ENCODE measurements at regions not wholly inside any gene's neighbourhood (a gene's known extent, or its start where the extent isn't known, plus 50 kb on each side); places are given as distances from the start of the nearest gene placed in this dataset.
"Not testable (repeated sequence)": the region's sequence is repeated elsewhere in the genome, so short reads cannot be mapped to it uniquely, and the experiment has no call there.

DNA sequence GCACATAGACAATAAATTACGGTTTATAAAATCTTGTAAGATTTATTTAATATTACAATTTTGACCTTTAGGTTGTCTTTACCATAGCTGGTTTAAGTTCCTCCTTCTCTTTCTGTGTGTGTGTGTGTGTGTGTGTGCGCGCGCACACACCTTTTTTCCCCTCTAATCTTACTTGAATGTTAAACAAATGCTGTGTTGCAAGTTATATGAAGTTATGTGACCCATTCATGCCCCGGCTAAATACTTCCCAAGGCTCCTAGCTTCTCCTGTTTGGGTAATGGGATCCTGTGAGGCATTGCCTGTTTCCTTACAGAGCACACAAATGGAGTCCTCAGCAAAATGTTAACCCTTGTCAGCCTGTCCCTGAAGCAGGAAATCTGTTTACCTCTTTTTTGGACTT lies 125.6 kb upstream of the ZNF608 start:
- DNase-seq (ENCODE audit: low read depth in 2 of 2): no peak

- no peak for DNase-seq (ENCODE audit: low read depth in 2 of 2)
Measured at GRCh38 chr5:124872615-124873014, 126.2 kb upstream of the ZNF608 start.

DNA sequence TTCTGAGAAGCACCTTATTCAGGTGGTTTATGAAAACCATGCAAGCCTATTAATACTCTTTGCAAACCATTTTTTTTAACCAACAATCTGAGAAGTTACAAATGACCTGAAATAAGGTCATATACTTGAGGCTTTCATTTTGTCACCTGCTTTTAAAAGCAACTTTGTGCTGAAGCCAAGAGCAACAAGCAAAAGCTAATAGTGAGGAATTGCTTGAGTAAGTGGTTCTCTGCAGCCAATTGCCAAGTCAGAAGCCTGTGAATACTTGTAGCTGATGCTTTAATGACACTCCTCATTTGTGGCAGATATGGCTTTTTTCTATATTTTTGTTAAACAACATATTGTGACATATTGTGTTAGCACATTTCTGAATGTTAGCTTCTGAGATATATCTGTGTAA lies 126.7 kb upstream of the ZNF608 start:
- DNase-seq (ENCODE audit: low read depth in 2 of 2): no peak

DNA sequence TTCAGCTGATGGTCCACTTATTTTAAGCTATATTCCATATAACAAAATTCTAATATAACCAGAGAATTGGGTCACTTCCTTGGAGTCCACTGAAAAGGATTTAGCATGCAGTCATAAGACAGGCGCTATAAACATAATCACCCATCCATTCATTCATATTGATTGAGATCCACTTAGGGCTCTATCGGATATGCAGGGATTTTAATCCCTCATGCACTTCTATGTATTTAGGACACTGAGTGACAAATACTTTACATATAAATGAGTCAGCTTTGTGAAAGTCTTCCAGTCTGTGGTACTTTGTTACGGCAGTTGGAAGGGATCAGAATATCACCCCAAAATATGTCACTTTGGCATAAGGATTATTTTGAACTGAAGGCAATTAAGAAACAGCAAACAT lies 127.3 kb upstream of the ZNF608 start:
- DNase-seq (ENCODE audit: low read depth in 2 of 2): no peak

DNA sequence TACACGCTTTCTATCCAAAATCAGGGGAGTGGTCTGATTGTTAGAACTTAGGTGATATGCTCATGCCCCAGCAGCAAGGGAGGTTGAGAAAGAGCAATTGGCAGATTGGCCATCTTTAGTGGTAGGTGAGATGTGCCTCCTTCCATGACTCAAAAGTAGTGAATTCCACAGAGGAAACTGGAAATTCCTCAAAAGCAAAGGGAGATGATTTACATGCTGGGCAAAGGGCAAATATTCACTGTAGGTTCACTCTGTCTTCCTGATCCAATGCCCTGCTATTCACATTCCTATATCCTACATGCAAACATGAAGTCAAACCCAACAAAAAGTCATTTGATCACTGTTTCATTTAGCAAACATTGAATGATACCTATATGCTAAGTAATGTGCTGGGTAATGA lies 130.1 kb upstream of the ZNF608 start:
- no peak for DNase-seq (ENCODE audit: low read depth in 2 of 2)

GRCh38 chr5:124876983-124877382 lies 130.5 kb upstream of the ZNF608 start:
- DNase-seq (ENCODE audit: low read depth in 2 of 2): no peak

DNA sequence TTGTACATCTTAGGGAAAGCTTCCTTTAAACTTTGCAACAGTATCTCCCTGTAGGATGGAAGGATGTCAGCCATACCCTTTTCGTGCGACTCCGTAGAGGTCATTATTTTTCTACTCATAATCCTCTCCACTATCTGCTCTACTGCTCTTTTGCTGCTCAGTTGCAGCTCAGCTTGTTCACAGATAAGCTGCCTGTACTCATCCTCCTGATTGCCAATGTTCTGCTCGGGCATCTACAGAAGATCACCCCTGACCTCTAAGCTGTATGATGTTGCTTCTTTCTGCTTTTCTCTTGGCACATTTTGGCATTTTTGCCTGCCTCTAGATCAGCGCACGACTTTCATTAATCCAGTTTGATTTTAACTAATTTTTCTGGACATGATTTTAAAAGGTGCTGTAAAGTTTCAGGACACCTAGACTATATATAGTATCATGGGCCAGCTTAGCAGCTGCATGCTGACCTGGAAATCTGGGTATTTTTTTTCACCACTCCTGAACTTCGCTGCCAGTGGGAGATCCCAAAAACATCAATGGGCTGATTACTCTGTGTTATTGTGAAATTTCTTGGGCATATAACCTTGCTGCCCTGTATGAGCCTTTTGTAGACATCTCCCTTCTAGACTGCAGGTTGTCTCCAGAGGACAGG lies 131.2 kb upstream of the ZNF608 start:
- DNase-seq (ENCODE audit: low read depth in 2 of 2): no peak

GRCh38 chr5:124878583-124879342 lies 132.3 kb upstream of the ZNF608 start:
- no peak for DNase-seq (ENCODE audit: low read depth in 2 of 2)

DNA sequence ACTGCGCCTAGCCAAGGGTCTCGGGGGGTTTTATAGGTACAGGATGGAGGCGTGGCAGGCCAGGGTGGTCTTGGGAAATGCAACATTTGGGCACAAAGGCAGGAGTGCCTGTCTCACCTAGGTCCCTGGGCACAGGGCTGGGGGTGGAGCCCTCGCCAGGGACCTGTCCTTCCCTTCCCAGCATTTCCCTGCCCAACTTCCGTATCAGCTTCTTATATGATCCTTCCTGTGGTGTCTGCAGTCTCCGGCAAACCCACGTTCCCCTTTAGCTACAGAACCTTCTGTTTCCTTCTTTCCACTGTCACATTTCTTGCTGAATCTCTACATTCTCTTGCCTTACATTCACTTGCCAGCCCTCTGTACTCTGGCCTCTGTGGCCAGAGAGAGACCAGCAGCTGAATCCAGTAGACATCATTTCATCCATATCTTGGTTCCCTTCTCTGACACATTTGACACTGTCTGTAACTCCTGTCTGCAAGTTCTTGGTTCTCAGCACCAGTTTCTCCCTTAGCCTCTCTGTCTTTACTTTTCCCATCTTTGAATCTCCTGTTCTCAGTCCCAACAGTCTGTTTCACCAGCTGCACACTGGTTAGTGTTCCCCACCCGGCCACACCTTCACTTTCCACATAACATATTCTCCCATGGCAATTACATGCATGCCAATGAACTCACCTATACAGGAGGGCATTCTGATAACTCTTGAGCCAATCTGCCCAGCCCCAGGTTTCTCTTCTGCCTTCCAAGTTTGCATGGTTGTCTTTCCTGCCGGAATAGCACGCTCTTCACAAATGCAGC lies 134.7 kb upstream of the ZNF608 start:
- no peak for DNase-seq (ENCODE audit: low read depth in 2 of 2)

DNA sequence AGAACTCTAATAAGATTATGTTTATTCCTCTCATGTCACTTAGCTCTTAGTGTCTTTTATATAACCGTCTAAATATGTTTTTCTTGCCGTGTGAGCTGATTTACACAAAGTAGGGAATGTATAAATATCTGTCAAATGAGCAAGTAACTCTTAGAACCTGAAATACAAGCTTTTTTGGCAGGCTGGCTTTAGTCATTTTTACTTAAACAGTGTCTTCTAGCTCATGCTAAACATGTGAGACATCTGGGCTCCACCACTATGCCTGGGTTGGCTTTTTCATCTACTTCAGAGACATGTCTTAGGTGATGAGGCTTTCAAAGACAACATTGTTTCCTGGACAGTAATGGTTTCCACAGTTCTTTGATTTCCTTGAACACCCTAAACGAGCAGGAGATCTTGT lies 137.2 kb upstream of the ZNF608 start:
- no peak for DNase-seq (ENCODE audit: low read depth in 2 of 2)

DNA sequence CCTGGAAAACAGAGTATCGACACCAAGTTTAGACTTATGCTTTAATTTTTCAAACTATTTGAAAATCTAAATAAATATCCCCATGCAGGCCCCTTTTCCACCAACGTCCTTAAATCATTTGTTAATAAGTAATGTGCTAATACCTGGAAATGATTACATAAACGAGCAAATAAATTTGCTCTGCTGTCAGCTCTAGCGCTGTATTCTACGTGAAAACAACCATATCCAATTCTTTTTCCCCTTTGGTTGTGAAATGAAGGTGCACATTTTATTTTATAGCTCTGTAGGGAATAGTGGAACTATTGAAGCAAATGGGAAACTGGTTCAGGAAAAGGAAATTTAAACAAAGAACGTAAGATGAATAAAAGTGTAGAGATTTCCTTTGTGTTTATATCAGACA lies 137.7 kb upstream of the ZNF608 start:
- DNase-seq (ENCODE audit: low read depth in 2 of 2): no peak

- DNase-seq (ENCODE audit: low read depth in 2 of 2): no peak
Measured at GRCh38 chr5:124885490-124885889, 139.1 kb upstream of the ZNF608 start.

- DNase-seq (ENCODE audit: low read depth in 2 of 2): no peak
Measured at GRCh38 chr5:124887223-124887622, 140.8 kb upstream of the ZNF608 start.

DNA sequence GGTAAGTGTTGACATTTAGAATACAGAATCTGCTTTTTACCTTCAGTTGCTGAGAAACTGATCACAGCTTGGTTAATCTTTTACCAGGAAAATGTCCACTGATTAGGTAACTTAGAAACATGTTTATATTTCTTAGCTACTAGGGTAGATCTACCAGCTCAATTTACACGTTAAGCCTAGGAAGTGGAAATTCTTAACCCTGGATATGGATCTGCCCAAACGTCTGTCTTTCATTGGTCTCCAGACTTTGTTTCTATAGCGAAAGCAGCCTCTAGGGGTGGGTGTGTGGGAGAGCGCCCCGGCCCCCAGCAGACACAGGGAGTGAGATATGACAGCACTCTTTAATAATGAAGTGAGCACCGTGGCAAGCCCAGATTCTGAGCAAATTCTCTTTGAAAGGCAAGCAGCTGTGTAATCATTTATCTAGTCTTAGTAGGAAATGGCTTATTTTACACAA lies 141.6 kb upstream of the ZNF608 start:
- DNase-seq (ENCODE audit: low read depth in 2 of 2): no peak

DNA sequence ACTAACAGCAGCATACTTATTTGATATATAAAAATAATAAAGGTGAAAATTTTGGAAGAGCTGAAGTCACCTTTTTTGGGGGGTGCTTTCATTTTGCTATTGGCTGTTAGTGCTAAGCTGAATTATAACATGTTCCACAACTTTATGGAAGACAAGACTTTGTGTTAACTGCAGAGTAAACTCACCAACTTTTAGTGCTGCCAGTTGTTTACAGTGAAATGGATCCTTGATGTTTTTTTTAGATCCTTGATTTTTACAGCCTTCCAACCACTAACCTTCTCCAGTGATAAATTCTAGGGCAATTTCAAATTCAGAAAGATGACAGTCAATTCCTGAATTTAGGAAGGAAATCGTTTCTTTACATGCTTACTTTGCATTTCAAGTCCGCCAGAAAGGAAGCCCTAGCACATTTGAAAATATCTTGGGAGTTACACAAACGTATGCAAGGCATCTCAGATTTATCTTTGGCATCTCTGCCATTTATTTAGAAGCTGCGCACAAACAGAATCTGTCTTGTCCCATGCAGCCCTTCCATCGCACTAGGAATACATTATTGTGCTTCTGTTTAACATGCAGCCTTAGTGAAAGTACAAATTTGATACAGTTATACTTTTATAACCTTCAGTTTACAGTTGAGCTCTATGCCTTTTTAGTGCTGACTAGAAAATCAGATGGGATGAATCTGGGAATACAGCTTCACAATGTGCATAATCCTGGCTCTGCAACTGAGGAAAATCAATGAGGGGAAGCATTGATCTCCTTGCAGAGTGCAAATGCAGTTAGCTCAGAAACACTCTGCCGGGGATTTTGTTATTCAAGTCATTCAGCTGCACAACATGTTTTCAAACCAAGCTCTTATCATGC lies 142.4 kb upstream of the ZNF608 start:
- DNase-seq (ENCODE audit: low read depth in 2 of 2): no peak

- DNase-seq (ENCODE audit: low read depth in 2 of 2): no peak
Measured at GRCh38 chr5:124889486-124889825, 143.0 kb upstream of the ZNF608 start.

GRCh38 chr5:124889850-124890249 lies 143.4 kb upstream of the ZNF608 start:
- DNase-seq (ENCODE audit: low read depth in 2 of 2): no peak

DNA sequence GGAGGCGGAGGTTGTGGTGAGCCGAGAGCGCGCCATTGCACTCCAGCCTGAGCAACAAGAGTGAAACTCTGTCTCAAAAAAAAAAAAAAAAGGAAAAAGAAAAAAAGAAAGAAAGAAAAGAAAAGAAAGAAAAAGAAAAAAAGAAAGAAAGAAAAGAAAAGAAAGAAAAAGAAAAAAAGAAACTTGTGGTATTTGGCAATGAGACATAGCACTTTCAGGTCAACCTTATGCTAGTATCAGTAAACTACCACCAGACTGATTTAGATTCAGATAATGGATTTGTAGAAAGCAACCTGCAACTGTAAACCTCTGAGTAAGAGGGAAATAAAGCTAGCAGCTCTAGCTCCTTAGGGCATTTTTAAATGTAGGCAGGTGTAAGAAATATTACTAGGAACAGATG lies 144.0 kb upstream of the ZNF608 start:
- DNase-seq (ENCODE audit: low read depth in 2 of 2): not testable (repeated sequence)

DNA sequence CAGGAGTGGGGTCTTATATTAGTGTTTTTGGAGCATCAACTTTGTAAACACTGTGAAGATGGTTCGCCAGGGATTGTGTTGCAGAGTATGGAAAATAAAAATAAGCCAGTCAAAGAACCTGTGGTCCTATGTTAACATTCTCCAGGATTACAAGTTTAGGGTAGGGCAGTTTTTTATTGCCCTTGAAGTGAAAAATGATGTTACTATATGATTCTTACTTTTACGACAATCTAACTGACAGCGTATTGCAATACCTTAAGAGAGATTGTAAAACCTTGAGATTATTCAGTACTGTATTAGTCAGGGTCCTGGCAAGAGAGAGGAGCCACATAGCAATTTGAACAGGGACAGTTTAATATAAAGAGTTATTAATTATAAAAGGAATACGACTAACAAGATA lies 144.7 kb upstream of the ZNF608 start:
- no peak for DNase-seq (ENCODE audit: low read depth in 2 of 2)

DNA sequence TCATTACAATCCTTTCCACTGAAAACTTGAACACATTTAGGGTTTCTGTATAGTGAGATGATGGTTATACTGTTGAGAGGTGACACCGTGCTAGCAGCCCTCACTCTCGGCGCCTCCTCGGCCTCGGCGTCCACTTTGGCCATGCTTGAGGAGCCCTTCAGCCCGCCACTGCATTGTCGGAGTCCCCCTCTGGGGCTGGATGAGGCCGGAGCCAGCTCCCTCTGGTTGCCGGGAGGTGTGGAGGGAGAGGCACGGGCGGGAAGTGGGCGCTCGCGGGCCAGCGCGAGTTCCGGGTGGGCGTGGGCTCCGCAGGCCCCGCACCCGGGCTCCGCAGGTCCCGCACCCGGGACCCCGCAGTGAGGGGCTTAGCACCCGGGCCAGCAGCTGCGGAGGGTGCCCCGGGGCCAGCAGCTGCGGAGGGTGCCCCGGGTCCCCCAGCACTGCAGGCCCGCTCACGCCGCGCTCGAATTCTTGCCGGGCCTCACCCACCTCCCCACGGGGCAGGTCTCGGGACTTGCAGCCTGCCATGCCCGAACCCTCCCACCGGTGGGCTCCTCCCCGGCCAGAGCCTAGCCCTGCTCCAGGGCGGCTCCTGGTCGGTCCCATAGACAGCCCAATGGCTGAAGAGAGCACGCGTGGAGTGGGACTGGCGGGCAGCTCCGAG lies 145.9 kb upstream of the ZNF608 start:
- DNase-seq (ENCODE audit: low read depth in 2 of 2): no peak

- no peak for DNase-seq (ENCODE audit: low read depth in 2 of 2)
Measured at GRCh38 chr5:124894541-124894940, 148.1 kb upstream of the ZNF608 start.

All from stimulated activated CD8-positive, alpha-beta memory T cell treated with anti-CD3 and anti-CD28 coated beads, Interleukin-2, amount 100 ng/mL, for 1 hour (primary cell).